K562 (cell line): ENCODE measurements at regions not wholly inside any gene's neighbourhood (a gene's known extent, or its start where the extent isn't known, plus 50 kb on each side); places are given as distances from the start of the nearest gene placed in this dataset.

Experiments used
- ATAC-seq: fragments of 200-7000 bp; cut with Tn5 transposase; 3 replicates; pipeline ENCODE4 v1.9.1; 2020; ENCODE audit warnings: moderate library complexity
- BruUV-seq: library from RNA; stranded (reverse); fragments of 400-500 nt; replicated peaks from 2 replicates; lab custom pipeline; 2021; lab: Mats Ljungman, UMichigan
- CTCF ChIA-PET: fragments of 300-600 bp; formaldehyde crosslinking; extraction: SDS; loops from one replicate; lab custom pipeline; 2021; ENCODE audit warnings: low intra/inter-chr PET ratio; lab: Yijun Ruan, JAX
- POLR2A ChIA-PET: fragments of 300-600, 350-650 bp; sonication (Branson Sonifier 250); formaldehyde crosslinking; extraction: SDS; loops from one replicate; lab custom pipeline; 2021; ENCODE audit warnings: antibody characterized with exemption, inconsistent platforms; lab: Yijun Ruan, JAX
- DNase-seq, 4 experiments: peaks; one replicate each; pipeline versions ENCODE4 v3.0.0 to v3.0.0-alpha.2; 2011 to 2018; ENCODE audit warnings: low spot score in 3 of 4, mixed read lengths in 3 of 4; ENCODE audit errors: extremely low read depth in 1 of 4
- FAIRE-seq: peaks from 2 replicates; lab custom pipeline; 2011; peaks lifted over from hg19 to GRCh38; lab: Jason Lieb, UNC
- H2AFZ ChIP-seq: 2 replicates; pipeline ENCODE4 v1.6.0; 2011; ENCODE audit warnings: low read depth, low read length, control low read depth, inconsistent platforms
- H3K27ac ChIP-seq: fragments of 200-600 bp; 3 replicates; pipeline ENCODE4 v1.8.0; 2011; ENCODE audit warnings: low read depth, mild to moderate bottlenecking, control low read depth, inconsistent platforms, low read length, moderate library complexity, mixed read lengths; ENCODE audit errors: extremely low read depth
- H3K27me3 ChIP-seq, 2 experiments: fragments of 300-600 bp in 1 of 2; 2 replicates in 1 of 2; 3 replicates in 1 of 2; pipeline versions ENCODE4 v1.6.0 to v1.8.0; 2011; ENCODE audit warnings: inconsistent platforms in 2 of 2, low read length in 2 of 2, mild to moderate bottlenecking in 1 of 2, mixed read lengths in 1 of 2, moderate library complexity in 1 of 2; ENCODE audit not compliant: control insufficient read depth in 2 of 2, insufficient read depth in 2 of 2
- H3K36me3 ChIP-seq: fragments of 300-600 bp; 3 replicates; pipeline ENCODE4 v1.8.0; 2011; ENCODE audit warnings: mild to moderate bottlenecking, low read length, inconsistent platforms; ENCODE audit not compliant: control insufficient read depth, insufficient read depth
- H3K4me1 ChIP-seq, 2 experiments: fragments of 200-600 bp in 1 of 2; replicated peaks in 1 of 2; 2 replicates in 1 of 2; 3 replicates in 1 of 2; pipeline versions ENCODE4 v1.5.1 to v1.8.0; 2011; ENCODE audit warnings: inconsistent platforms in 2 of 2, low read length in 2 of 2, mild to moderate bottlenecking in 1 of 2, mixed read lengths in 1 of 2, moderate library complexity in 1 of 2; ENCODE audit not compliant: control insufficient read depth in 2 of 2, insufficient read depth in 2 of 2
- H3K4me2 ChIP-seq: 2 replicates; pipeline ENCODE4 v1.6.1; 2011; ENCODE audit warnings: low read length, control low read depth, inconsistent platforms, mixed read lengths; ENCODE audit not compliant: insufficient read depth
- H3K4me3 ChIP-seq: fragments of 200-600 bp; sonication (generic), shearing (Covaris generic); 2 replicates; pipeline ENCODE4 v1.5.1; 2016; ENCODE audit warnings: control low read depth, inconsistent platforms
- H3K79me2 ChIP-seq: fragments of 200-600 bp; 3 replicates; pipeline ENCODE4 v1.8.0; 2011; ENCODE audit warnings: low read length, inconsistent platforms; ENCODE audit not compliant: control insufficient read depth, insufficient read depth
- H3K9ac ChIP-seq, 2 experiments: 2 replicates each; pipeline versions ENCODE4 v1.6.0 to v1.6.1; 2011; ENCODE audit warnings: low read depth in 2 of 2, low read length in 2 of 2, control low read depth in 1 of 2, inconsistent platforms in 1 of 2, mild to moderate bottlenecking in 1 of 2, mixed read lengths in 1 of 2; ENCODE audit not compliant: insufficient read depth in 1 of 2
- H3K9me1 ChIP-seq: one replicate; pipeline ENCODE4 v1.6.0; 2011; ENCODE audit warnings: inconsistent platforms, mild to moderate bottlenecking, low read length, moderate library complexity; ENCODE audit not compliant: control insufficient read depth, insufficient read depth
- H3K9me3 ChIP-seq: replicated peaks from 2 replicates; pipeline ENCODE4 v1.5.1; 2011; ENCODE audit warnings: low read depth, low read length, inconsistent platforms; ENCODE audit not compliant: control insufficient read depth, insufficient read depth
- H4K20me1 ChIP-seq: replicated peaks from 2 replicates; pipeline ENCODE4 v1.6.1; 2011; ENCODE audit warnings: low read length, inconsistent platforms, mixed read lengths; ENCODE audit not compliant: control insufficient read depth, insufficient read depth
- BCOR ChIP-seq: fragments of 450-650 bp; IDR thresholded peaks from 2 replicates; pipeline ENCODE4 v1.6.1; 2016
- BMI1 ChIP-seq: fragments of 150-350 bp; IDR thresholded peaks from 2 replicates; pipeline ENCODE4 v1.6.1; 2014; ENCODE audit warnings: low read length
- FOS ChIP-seq: IDR thresholded peaks from 3 replicates; pipeline ENCODE4 v1.6.1; 2011; ENCODE audit not compliant: insufficient read length; ENCODE audit errors: extremely low read depth
- HOXB6 ChIP-seq: fragments of 250-450 bp; sonication (Bioruptor Pico); IDR thresholded peaks from 2 replicates; pipeline ENCODE4 v1.5.1; 2022; ENCODE audit warnings: mild to moderate bottlenecking, borderline replicate concordance
- KLF13 ChIP-seq: fragments of 450-650 bp; IDR thresholded peaks from 2 replicates; pipeline ENCODE4 v1.6.1; 2016; ENCODE audit warnings: missing genetic modification characterization, low read depth, mild to moderate bottlenecking, missing compliant biosample characterization, moderate library complexity, borderline replicate concordance
- LARP7 ChIP-seq: fragments of 450-650 bp; IDR thresholded peaks from 2 replicates; pipeline ENCODE4 v1.6.1; 2016
- RBM34 ChIP-seq: fragments of 200-400 bp; formaldehyde crosslinking; IDR thresholded peaks from 2 replicates; pipeline ENCODE4 v1.6.1; 2018; ENCODE audit warnings: low read length, borderline replicate concordance; ENCODE audit not compliant: insufficient read depth
- RFX7 ChIP-seq: fragments of 250-450 bp; sonication (Bioruptor Pico); IDR thresholded peaks from 2 replicates; pipeline ENCODE4 v1.5.1; 2021; ENCODE audit warnings: mild to moderate bottlenecking
- SMARCB1 ChIP-seq: IDR thresholded peaks from 2 replicates; pipeline ENCODE4 v1.6.1; 2011; ENCODE audit warnings: improper control_type of control experiment, low read depth; ENCODE audit not compliant: insufficient read length
- ZNF165 ChIP-seq: fragments of 250-450 bp; sonication (Bioruptor Pico); IDR thresholded peaks from 2 replicates; pipeline ENCODE4 v1.4.0; 2020; ENCODE audit warnings: borderline replicate concordance
- WGBS: fragments of 100-300 bp; shearing (Covaris generic); methylation state at CpG from one replicate; pipeline ENCODE4 v1.1.6; 2016; ENCODE audit warnings: low coverage, mixed read lengths; ENCODE audit not compliant: insufficient coverage; ENCODE audit errors: missing lambda C conversion rate; 5-methylcytosine and 5-hydroxymethylcytosine counted together
- in situ Hi-C: fragments of 300-500 bp; cut with MboI; formaldehyde crosslinking; loops from 4 replicates; pipeline ENCODE4 v1.15.0; 2018; ENCODE audit warnings: inconsistent platforms, mixed read lengths
- intact Hi-C: fragments of 100-400 bp; cut with micrococcal nuclease; formaldehyde crosslinking; loops from 2 replicates; pipeline ENCODE4 v1.14.2; 2022
- TF ChIP-seq, protein P1 (sequence below): fragments of 450-650 bp; IDR thresholded peaks from 2 replicates; pipeline ENCODE4 v1.6.1; 2017; ENCODE audit warnings: antibody characterized with exemption
- TF ChIP-seq, protein P2 (sequence below), 2 experiments: fragments of 450-650 bp in 1 of 2; sonication (generic) in 1 of 2; formaldehyde crosslinking in 1 of 2; IDR thresholded peaks in 1 of 2; conservative IDR thresholded peaks in 1 of 2; 2 replicates each; pipeline versions ENCODE4 v1.6.1 to v1.8.1; 2016 to 2023; ENCODE audit warnings: mild to moderate bottlenecking in 2 of 2, moderate library complexity in 2 of 2, inconsistent platforms in 1 of 2, missing genetic modification reagents in 1 of 2
- TF ChIP-seq, protein P3 (sequence below): sonication (generic); formaldehyde crosslinking; IDR thresholded peaks from 2 replicates; pipeline ENCODE4 v1.8.0; 2023; ENCODE audit warnings: mild to moderate bottlenecking, missing genetic modification reagents

DNA sequence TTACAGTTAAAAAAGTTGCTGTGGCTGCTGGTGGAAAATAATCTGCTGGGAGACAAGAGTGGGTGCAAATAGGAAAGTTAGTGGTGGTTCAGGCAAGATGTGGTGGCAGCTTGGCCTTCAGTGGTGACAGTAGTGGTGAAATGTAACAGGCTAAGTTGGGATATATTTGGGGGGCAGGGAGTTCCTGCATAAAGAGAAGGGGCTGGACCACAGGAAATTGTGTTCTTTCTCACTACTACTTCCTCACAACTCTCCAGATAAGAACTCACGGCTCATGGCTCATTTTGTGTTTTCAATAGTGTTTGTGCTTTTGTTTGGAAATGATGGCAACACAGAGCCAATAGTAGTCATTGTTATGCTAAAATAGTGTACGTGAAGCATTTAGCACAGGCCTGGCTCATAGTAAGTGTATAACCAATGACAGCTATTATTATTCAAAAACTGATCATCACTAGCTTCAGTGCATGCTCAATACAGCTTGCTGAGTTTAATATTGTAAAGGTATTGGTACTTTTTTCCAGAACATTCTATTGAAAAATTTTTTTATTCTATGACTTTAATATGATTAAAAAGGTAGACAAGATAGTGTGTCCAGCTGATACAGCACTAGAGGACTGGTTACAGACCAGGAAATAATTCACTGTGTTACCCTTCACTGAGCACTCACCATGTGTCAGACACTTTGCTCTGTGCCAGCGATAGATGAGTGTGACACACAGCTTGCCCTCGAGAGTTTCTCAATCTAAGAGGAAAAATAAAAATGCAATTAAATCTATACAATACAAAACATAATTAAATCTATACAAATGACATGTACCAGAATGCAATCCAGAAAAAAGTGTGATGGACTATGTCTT is 209.8 kb downstream of the POU4F1 start:
- in situ Hi-C loops (no loop called here), intact Hi-C loops (no loop called here)
- ATAC-seq = no peak
- FAIRE-seq = no peak
- Histone ChIP-seq H3K4me2 (no peak overlapping the region), H3K27me3 (no peaks in the 10 kb centered on the region), H3K27ac (no peak overlapping the region), H2AFZ (no peak overlapping the region), H3K4me3 (no peak overlapping the region), H3K9me3 (no peaks in the 10 kb centered on the region), H3K4me1 (no peaks in the 10 kb centered on the region), H3K9ac (no peak overlapping the region), H3K9me1 (no peaks in the 10 kb centered on the region), H3K79me2 (no peaks in the 10 kb centered on the region), H4K20me1 (no peaks in the 10 kb centered on the region), H3K36me3 (no peaks in the 10 kb centered on the region)
- WGBS = 3% methylated on average over 4 of the region's 4 CpGs
- ChIA-PET CTCF (no interaction called here), POLR2A (no interaction called here)
- BruUV-seq = no TSS peak
- no peak for DNase-seq
- TF ChIP-seq RBM34 (no peak), LARP7 (no peak), ZNF165 (CRISPR knock-in tag) (no peak), BCOR (no peak), KLF13 (tag) (no peak), HOXB6 (no peak), RFX7 (CRISPR knock-in tag) (no peak), BMI1 (no peak), FOS (no peak), SMARCB1 (no peak)
- TF ChIP-seq, protein P1, sequence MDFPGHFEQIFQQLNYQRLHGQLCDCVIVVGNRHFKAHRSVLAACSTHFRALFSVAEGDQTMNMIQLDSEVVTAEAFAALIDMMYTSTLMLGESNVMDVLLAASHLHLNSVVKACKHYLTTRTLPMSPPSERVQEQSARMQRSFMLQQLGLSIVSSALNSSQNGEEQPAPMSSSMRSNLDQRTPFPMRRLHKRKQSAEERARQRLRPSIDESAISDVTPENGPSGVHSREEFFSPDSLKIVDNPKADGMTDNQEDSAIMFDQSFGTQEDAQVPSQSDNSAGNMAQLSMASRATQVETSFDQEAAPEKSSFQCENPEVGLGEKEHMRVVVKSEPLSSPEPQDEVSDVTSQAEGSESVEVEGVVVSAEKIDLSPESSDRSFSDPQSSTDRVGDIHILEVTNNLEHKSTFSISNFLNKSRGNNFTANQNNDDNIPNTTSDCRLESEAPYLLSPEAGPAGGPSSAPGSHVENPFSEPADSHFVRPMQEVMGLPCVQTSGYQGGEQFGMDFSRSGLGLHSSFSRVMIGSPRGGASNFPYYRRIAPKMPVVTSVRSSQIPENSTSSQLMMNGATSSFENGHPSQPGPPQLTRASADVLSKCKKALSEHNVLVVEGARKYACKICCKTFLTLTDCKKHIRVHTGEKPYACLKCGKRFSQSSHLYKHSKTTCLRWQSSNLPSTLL = no peak
- TF ChIP-seq, protein P2, sequence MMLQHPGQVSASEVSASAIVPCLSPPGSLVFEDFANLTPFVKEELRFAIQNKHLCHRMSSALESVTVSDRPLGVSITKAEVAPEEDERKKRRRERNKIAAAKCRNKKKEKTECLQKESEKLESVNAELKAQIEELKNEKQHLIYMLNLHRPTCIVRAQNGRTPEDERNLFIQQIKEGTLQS (IDR thresholded peaks at IDR 0.05) = no peak
- TF ChIP-seq, protein P2 (CRISPR knock-in tag; conservative IDR thresholded peaks at IDR 0.05) = no peak
- TF ChIP-seq, protein P3, sequence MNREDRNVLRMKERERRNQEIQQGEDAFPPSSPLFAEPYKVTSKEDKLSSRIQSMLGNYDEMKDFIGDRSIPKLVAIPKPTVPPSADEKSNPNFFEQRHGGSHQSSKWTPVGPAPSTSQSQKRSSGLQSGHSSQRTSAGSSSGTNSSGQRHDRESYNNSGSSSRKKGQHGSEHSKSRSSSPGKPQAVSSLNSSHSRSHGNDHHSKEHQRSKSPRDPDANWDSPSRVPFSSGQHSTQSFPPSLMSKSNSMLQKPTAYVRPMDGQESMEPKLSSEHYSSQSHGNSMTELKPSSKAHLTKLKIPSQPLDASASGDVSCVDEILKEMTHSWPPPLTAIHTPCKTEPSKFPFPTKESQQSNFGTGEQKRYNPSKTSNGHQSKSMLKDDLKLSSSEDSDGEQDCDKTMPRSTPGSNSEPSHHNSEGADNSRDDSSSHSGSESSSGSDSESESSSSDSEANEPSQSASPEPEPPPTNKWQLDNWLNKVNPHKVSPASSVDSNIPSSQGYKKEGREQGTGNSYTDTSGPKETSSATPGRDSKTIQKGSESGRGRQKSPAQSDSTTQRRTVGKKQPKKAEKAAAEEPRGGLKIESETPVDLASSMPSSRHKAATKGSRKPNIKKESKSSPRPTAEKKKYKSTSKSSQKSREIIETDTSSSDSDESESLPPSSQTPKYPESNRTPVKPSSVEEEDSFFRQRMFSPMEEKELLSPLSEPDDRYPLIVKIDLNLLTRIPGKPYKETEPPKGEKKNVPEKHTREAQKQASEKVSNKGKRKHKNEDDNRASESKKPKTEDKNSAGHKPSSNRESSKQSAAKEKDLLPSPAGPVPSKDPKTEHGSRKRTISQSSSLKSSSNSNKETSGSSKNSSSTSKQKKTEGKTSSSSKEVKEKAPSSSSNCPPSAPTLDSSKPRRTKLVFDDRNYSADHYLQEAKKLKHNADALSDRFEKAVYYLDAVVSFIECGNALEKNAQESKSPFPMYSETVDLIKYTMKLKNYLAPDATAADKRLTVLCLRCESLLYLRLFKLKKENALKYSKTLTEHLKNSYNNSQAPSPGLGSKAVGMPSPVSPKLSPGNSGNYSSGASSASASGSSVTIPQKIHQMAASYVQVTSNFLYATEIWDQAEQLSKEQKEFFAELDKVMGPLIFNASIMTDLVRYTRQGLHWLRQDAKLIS = no peak
